Right atrium auricular region (tissue), 2 donors: ENCODE measurements at regions not wholly inside any gene's neighbourhood (a gene's known extent, or its start where the extent isn't known, plus 50 kb on each side); places are given as distances from the start of the nearest gene placed in this dataset.

Source experiments
- DNase-seq: peaks from one replicate; pipeline ENCODE4 v3.0.0-alpha.2; 2019; ENCODE audit warnings: low spot score
- H3K27ac ChIP-seq, 2 donors: fragments of 200-600 bp; sonication (generic); 1 replicate in 1 of 2; 2 replicates in 1 of 2; pipeline ENCODE4 v1.5.1; 2016 to 2019
- H3K27me3 ChIP-seq, 2 donors: fragments of 200-600 bp; sonication (generic); one replicate each; pipeline versions ENCODE4 v1.5.1 to v1.6.0; 2017 to 2019
- H3K36me3 ChIP-seq: fragments of 200-600 bp; sonication (generic); one replicate; pipeline ENCODE4 v1.5.1; 2016
- H3K4me1 ChIP-seq, 2 donors: fragments of 200-600 bp; sonication (generic); one replicate each; pipeline versions ENCODE4 v1.5.1 to v1.6.0; 2017 to 2019
- H3K4me3 ChIP-seq, 2 donors: fragments of 200-600 bp; sonication (generic); 1 replicate in 1 of 2; 2 replicates in 1 of 2; pipeline ENCODE4 v1.5.1; 2017 to 2019; ENCODE audit warnings: mild to moderate bottlenecking in 1 of 2, moderate library complexity in 1 of 2
- H3K9me3 ChIP-seq, 2 donors: fragments of 200-600 bp; sonication (generic); one replicate each; pipeline ENCODE4 v1.5.1; 2019
- CTCF ChIP-seq, 2 donors: fragments of 200-600 bp; sonication (generic); IDR thresholded peaks; one replicate each; pipeline ENCODE4 v1.5.1; 2019; ENCODE audit warnings: antibody characterized with exemption in 2 of 2

DNA sequence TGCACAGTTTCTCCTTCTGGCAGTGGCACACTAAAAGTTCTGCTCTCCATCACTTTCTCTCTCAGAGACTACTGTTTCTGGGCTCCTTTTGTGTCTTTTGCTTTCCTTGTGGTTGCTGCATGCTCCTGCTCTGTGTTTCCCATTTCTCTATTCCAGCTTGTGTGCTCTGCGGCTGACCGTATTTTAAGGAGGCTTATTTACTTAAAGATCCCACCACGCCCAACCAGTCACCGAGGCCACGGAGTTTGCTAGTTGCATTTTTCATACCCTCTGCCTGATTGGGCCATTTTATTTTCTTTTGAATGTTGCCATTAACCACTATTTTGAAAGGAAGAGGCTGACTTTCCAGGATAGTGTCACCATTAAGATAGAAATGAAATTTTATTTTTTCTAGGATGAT is 626.4 kb upstream of the MMS22L start:
- no peaks in the 10 kb centered on the region for H3K27me3 ChIP-seq
- no peaks in the 10 kb centered on the region for H3K36me3 ChIP-seq
- no peak for TF ChIP-seq CTCF (IDR thresholded peaks at IDR 0.05)
- no peaks in the 10 kb centered on the region for H3K9me3 ChIP-seq
- no peak overlapping the region for H3K27ac ChIP-seq
- no peaks in the 10 kb centered on the region for H3K4me1 ChIP-seq
- no peak overlapping the region for H3K4me3 ChIP-seq
- no peak for DNase-seq

GRCh38 chr6:97913721-97914120 is 630.7 kb upstream of the MMS22L start:
- no peak for TF ChIP-seq CTCF (IDR thresholded peaks at IDR 0.05)
- Histone ChIP-seq H3K4me3 (no peak overlapping the region), H3K27ac (no peak overlapping the region), H3K36me3 (no peaks in the 10 kb centered on the region), H3K4me1 (no peaks in the 10 kb centered on the region), H3K27me3 (no peaks in the 10 kb centered on the region), H3K9me3 (no peaks in the 10 kb centered on the region)
- DNase-seq: no peak

DNA sequence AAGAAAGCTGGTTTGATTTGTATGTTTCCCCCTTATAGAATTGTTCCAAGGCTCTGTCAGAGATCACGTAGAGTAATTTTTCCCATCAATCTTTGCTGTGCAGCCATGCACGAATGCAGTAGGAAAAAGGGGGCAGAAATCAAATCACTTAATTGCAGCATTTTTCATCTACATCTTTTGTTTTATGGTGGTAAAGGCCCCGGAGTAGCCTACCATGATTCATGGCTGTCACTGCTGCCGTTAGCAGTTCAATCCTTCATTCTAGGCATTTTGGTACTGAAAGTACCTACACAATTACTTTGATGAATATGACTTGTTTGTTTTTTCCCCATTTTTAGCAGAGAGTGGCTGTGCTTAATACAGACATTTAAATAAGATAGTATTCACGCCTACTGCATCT is 631.9 kb upstream of the MMS22L start:
- Histone ChIP-seq H3K4me3 (no peak overlapping the region), H3K27ac (no peak overlapping the region), H3K4me1 (no peaks in the 10 kb centered on the region), H3K9me3 (no peaks in the 10 kb centered on the region), H3K36me3 (no peaks in the 10 kb centered on the region), H3K27me3 (no peaks in the 10 kb centered on the region)
- no peak for TF ChIP-seq CTCF (IDR thresholded peaks at IDR 0.05)
- DNase-seq: no peak

- no peak for DNase-seq
- no peaks in the 10 kb centered on the region for H3K9me3 ChIP-seq
- H3K4me1 ChIP-seq: no peaks in the 10 kb centered on the region
- TF ChIP-seq CTCF (IDR thresholded peaks at IDR 0.05): no peak
- no peaks in the 10 kb centered on the region for H3K36me3 ChIP-seq
- no peaks in the 10 kb centered on the region for H3K27me3 ChIP-seq
- H3K4me3 ChIP-seq: no peak overlapping the region
- H3K27ac ChIP-seq: no peak overlapping the region
These were observed 632.5 kb upstream of the MMS22L start for GRCh38 chr6:97915537-97915936.

GRCh38 chr6:97917369-97917768 is 634.4 kb upstream of the MMS22L start:
- Histone ChIP-seq H3K4me3 (no peak overlapping the region), H3K36me3 (no peaks in the 10 kb centered on the region), H3K4me1 (no peaks in the 10 kb centered on the region), H3K27me3 (no peaks in the 10 kb centered on the region), H3K9me3 (no peaks in the 10 kb centered on the region), H3K27ac (no peak overlapping the region)
- no peak for TF ChIP-seq CTCF (IDR thresholded peaks at IDR 0.05)
- DNase-seq: no peak

- Histone ChIP-seq H3K27ac (no peak overlapping the region), H3K4me3 (no peak overlapping the region), H3K27me3 (no peaks in the 10 kb centered on the region), H3K9me3 (no peaks in the 10 kb centered on the region), H3K4me1 (no peaks in the 10 kb centered on the region), H3K36me3 (no peaks in the 10 kb centered on the region)
- no peak for TF ChIP-seq CTCF (IDR thresholded peaks at IDR 0.05)
- DNase-seq: no peak
These were observed 636.0 kb upstream of the MMS22L start for GRCh38 chr6:97919046-97919445.
